LNCaP clone FGC (cell line): ENCODE measurements at regions not wholly inside any gene's neighbourhood (a gene's known extent, or its start where the extent isn't known, plus 50 kb on each side); places are given as distances from the start of the nearest gene placed in this dataset.

Experiments used
- DNase-seq: peaks from one replicate; pipeline ENCODE4 v3.0.0-alpha.2; 2011; ENCODE audit warnings: low read depth
- H3K4me3 ChIP-seq: 2 replicates; pipeline ENCODE4 v1.5.1; 2011; ENCODE audit warnings: mild to moderate bottlenecking, low read depth, low read length, control low read depth
- TF ChIP-seq, protein P1 (sequence below): IDR thresholded peaks from 2 replicates; pipeline ENCODE4 v1.5.1; 2012; ENCODE audit warnings: mild to moderate bottlenecking; ENCODE audit not compliant: control insufficient read depth, insufficient read depth; ENCODE audit errors: extremely low read depth

DNA sequence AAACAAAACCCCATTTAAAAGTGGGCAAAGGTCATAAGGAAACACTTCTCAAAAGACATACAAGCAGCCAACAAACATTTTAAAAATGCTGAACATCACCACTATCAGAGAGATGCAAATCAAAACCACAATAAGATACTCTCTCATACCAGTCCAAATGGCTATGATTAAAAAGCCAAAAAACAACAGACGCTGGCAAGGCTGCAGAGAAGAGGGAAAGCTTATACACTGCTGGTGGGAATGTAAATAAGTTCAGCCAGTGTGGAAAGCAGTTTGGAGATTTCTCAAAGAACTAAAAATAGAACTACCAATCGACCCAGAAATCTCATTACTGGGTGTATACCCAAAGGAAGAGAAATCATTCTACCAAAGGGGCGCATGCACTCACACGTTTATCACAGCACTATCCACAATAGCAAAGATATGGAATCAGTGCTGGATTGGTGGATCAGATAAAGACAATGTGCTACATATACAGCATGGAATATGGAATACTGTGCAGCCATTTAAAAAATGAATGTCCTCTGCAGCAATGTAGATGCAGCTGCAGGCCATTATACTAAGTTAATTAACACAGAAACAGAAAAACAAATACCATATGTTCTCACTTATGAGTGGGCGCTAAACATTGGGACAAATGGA is 102.1 kb upstream of the DAAM1 start:
- DNase-seq: no peak
- TF ChIP-seq, protein P1, sequence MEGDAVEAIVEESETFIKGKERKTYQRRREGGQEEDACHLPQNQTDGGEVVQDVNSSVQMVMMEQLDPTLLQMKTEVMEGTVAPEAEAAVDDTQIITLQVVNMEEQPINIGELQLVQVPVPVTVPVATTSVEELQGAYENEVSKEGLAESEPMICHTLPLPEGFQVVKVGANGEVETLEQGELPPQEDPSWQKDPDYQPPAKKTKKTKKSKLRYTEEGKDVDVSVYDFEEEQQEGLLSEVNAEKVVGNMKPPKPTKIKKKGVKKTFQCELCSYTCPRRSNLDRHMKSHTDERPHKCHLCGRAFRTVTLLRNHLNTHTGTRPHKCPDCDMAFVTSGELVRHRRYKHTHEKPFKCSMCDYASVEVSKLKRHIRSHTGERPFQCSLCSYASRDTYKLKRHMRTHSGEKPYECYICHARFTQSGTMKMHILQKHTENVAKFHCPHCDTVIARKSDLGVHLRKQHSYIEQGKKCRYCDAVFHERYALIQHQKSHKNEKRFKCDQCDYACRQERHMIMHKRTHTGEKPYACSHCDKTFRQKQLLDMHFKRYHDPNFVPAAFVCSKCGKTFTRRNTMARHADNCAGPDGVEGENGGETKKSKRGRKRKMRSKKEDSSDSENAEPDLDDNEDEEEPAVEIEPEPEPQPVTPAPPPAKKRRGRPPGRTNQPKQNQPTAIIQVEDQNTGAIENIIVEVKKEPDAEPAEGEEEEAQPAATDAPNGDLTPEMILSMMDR: no peak
- H3K4me3 ChIP-seq: no peak overlapping the region

DNA sequence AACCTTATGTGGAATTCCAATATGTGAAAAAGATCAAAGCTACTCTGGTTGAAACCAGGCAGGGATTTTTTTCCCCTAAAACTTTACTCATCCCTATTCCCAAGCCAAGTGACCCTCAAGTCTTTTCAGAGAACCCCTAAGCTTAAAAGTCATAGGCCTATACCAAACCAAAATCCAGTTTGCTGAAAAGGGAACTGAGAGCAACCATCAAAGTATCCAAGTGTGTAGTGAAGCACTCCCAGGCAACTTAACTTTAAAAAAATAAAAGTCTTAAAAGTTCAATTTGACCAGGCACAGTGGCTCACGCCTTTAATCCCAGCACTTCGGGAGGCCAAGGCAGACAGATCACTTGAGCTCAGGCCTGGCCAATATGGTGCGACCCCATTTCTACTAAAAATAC is 101.2 kb upstream of the DAAM1 start:
- TF ChIP-seq, protein P1: no peak

GRCh38 chr14:59087711-59088110 is 100.8 kb upstream of the DAAM1 start:
- H3K4me3 ChIP-seq: no peak overlapping the region
- no peak for DNase-seq
- TF ChIP-seq, protein P1: no peak

More for the DNA sequence above, 101.2 kb upstream of the DAAM1 start:
- DNase-seq: no peak
- H3K4me3 ChIP-seq: no peak overlapping the region

DNA sequence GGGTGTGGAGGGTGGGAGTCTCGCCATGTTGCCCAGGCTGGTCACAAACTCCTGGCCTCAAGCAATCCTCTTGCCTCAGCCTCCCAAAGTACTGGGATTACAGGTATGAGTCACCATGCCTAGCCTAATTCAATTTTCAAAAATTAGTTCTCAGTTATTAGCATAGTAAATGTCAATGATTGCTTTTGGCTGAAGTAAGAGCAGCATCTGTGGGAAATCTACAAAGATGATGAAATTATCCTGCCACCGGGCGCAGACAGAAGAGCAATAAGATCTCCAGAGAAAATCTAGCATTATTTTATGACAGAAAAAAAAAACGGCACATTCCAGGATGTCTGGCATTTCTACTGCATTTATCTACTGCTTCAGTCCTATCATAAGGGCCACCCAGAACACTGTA is 97.9 kb upstream of the DAAM1 start:
- TF ChIP-seq, protein P1: no peak
- H3K4me3 ChIP-seq: no peak overlapping the region
- no peak for DNase-seq

DNA sequence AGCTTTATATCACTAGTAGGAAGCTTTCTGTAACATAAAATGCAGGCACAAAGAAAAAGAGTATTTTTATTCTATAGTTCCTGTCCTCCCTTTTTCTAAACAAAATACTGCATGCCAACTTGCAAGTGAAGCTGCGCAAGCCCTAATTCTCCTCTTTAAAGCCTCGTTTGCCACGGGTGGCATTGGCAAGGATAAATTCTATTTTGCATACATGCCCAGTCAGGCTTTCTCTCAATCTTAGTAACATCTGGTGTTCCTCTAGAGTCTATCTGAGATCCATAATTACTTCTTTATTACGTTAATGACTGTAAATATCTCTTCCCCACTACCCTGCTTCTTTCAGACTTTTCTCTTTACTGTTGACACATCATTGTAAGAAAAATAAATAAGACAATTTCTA is 97.1 kb upstream of the DAAM1 start:
- TF ChIP-seq, protein P1: no peak
- no peak for DNase-seq
- no peak overlapping the region for H3K4me3 ChIP-seq

- no peak overlapping the region for H3K4me3 ChIP-seq
- DNase-seq: no peak
- TF ChIP-seq, protein P1: no peak
Measured at GRCh38 chr14:59091976-59092375, 96.5 kb upstream of the DAAM1 start.

GRCh38 chr14:59093902-59094301 is 94.6 kb upstream of the DAAM1 start:
- TF ChIP-seq, protein P1: no peak
- no peak for DNase-seq
- H3K4me3 ChIP-seq: no peak overlapping the region
